ENCODE measurements at regions not wholly inside any gene's neighbourhood (a gene's known extent, or its start where the extent isn't known, plus 50 kb on each side); places are given as distances from the start of the nearest gene placed in this dataset.

- TF ChIP-seq POLR2A (IDR thresholded peaks at IDR 0.05; ENCODE audit: low read depth, low read length) (no peak), TAF1 (IDR thresholded peaks at IDR 0.05; ENCODE audit: borderline replicate concordance, low read depth, low read length) (no peak)
Observed at GRCh38 chr13:33891196-33891742, 73.3 kb downstream of the RFC3 start.
